GM12872 (cell line): ENCODE measurements at regions not wholly inside any gene's neighbourhood (a gene's known extent, or its start where the extent isn't known, plus 50 kb on each side); places are given as distances from the start of the nearest gene placed in this dataset.

ENCODE experiments used
- TF ChIP-seq, protein P1 (sequence below): IDR thresholded peaks from 3 replicates; pipeline ENCODE4 v1.5.1; 2011; ENCODE audit warnings: low read depth, mild to moderate bottlenecking, low read length, moderate library complexity; ENCODE audit not compliant: insufficient read depth

DNA sequence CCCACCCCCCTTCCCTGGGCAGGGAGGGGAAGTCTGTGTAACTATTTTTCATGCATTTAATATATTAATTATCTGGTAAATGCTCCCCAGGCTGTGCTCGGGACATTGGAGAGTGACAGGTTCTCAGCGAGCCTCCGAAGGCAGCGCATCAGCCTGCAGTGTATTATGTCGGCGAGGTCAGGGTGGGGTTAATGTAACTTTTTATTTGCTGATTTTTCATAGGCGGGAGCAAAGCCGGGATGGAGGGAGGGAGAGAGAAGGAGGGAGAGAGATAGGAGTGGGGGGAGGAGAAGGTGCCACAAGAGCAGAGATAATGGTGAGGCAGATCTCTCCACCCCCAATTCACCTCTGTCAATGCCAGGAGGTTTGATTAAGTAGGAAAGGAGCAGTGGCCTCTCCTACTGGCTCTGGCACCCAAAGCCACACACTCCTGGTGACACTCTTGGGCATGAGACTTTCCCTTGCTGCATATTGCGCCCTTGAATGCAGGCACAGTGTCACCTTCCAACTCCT is 104.0 kb downstream of the MRM1 start:
- TF ChIP-seq, protein P1, sequence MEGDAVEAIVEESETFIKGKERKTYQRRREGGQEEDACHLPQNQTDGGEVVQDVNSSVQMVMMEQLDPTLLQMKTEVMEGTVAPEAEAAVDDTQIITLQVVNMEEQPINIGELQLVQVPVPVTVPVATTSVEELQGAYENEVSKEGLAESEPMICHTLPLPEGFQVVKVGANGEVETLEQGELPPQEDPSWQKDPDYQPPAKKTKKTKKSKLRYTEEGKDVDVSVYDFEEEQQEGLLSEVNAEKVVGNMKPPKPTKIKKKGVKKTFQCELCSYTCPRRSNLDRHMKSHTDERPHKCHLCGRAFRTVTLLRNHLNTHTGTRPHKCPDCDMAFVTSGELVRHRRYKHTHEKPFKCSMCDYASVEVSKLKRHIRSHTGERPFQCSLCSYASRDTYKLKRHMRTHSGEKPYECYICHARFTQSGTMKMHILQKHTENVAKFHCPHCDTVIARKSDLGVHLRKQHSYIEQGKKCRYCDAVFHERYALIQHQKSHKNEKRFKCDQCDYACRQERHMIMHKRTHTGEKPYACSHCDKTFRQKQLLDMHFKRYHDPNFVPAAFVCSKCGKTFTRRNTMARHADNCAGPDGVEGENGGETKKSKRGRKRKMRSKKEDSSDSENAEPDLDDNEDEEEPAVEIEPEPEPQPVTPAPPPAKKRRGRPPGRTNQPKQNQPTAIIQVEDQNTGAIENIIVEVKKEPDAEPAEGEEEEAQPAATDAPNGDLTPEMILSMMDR = no peak

DNA sequence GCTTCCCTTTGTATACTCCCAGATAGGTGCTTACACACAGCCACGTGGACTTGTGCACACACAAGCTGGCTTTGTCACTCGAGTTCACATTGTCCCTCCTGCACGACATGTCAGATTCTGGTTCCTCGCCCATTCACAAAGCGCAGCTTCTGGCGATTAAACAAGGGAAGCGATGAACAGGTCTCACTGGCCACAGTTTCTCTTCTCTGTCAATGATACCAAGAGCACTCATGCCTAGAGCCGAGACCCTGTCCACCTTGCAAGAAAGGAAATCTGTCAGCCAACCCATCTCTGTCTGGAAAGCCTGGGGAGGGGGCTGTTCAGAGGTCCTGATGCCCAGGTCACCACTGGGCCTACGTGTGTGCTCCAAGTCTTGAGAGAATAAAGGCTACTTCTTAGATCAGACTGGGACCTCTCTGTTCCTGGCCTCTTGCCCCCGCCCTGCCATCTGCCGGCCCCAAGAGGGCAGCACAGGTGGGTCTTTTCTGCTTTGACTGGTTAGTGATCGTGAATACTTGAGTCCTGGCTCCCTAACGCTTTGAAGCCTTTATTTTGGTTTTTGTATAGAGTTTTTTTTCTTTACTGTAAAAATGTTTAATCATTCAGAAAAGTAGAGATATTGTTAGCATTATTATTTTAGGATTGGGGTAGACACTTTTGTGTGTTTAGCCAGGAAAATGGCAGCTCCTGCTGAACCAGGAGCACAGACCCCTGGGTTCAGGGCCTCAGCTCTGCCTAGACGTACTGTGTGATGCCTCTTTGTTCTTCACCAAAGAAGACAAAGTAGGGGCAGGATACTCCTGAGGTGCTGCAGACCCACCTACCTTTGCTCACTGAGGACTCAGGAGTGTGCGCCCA is 104.7 kb downstream of the MRM1 start:
- TF ChIP-seq, protein P1 = peak; percentile 79

DNA sequence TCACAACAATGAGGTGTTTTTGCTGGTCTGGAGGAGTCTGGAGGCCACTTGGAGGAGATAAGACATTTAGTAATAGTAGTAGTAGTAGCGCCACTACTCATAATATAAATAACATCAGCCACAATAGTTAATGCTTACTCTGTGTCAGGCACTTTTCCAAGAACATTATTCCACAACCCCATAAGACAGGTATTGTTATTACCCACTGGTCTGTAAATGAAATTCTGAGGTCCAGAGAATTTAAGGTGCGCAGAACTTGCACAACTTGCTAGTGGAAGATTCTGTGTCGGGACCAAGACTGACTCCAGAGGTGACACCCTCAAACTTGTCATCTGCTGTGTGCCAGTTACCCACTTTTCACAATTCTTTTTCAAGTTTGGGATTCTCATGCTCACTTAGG is 106.5 kb downstream of the MRM1 start:
- TF ChIP-seq, protein P1 = no peak

DNA sequence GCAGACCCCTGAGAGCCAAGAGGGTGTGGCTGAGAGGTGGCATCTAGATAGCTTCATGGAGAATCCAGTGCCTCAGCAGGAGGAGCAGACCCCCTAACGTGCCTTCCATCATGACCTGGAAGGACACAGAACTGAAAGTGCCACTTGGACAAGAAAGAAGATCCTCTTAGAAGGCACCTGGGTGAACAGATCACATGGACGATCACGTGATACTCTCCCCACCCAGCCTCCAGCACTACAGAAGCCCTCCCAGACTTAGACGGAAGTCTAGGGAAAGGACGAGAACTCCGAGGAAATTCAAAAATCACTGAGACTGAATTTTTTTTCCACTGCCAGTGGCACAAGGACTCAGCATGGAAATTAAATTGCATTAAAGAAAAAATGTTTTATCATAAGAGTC is 113.4 kb downstream of the MRM1 start:
- TF ChIP-seq, protein P1 = no peak

DNA sequence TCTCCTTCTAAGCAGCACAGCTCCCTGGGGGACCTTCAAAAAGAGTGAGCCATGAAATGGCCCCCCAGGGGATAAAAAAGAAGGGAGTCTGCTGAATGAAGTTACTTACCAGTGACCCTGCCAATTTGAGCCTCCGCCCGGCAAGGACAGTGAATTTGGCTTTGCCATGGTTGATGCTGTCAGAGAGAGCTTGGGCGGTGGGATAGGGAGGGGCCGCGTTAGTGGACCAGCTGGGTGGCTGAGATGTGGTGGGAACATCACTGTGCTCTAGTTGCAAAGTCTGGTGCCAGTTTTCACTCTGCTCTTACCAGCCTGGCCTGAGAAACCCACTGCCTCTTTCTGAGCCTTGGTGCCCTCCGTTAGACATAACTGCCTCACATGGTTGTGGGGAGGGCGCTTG is 114.6 kb downstream of the MRM1 start:
- TF ChIP-seq, protein P1 = no peak

DNA sequence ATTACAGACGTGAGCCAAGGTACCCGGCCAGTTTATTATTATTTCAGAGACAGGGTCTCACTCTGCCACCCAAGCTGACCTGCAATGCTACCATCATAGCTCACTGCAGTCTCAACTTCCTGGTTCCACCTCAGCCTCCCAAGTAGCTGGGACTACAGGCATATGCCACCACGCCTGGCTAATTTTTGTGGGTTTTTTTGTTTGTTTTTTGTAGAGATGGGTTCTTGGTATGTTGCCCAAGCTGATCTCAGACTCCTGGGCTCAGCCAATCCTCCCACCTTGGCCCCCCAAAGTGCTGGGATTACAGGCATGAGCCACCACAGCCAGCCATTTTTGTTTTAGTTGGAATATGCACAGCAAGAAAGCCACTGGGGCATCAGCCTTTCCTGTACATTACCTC is 115.7 kb downstream of the MRM1 start:
- TF ChIP-seq, protein P1 = no peak

DNA sequence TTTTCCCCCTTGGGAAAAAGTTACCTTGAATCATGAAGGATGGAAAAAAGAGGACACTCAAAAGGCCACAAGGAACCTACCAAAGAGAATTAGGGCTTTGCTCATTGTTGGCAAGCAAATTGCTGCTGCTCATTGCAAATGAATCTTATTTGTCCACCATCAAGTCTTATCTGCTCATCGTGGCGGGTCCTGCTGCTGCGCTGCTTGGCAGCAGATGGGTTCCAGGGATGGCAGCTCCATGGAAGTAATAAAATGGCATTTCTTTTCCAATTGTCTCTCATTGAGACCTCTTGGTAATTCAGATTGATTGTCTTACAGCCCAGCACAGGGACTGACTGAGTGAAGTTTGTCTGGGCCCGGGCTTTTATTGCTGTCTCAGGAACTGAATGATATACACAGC is 118.7 kb downstream of the MRM1 start:
- TF ChIP-seq, protein P1 = no peak
